Osteocyte (in vitro differentiated cells): ENCODE measurements at regions not wholly inside any gene's neighbourhood (a gene's known extent, or its start where the extent isn't known, plus 50 kb on each side); places are given as distances from the start of the nearest gene placed in this dataset.

Experiments
- DNase-seq: peaks from one replicate; pipeline ENCODE4 v3.0.0; 2021; ENCODE audit warnings: mixed read lengths; ENCODE audit not compliant: unreplicated experiment; ENCODE audit errors: extremely low spot score
- H3K27ac Mint-ChIP-seq: one replicate; pipeline ENCODE4 v1.8.0; 2021; ENCODE audit warnings: mild to moderate bottlenecking, mixed read lengths; ENCODE audit not compliant: unreplicated experiment
- H3K27me3 Mint-ChIP-seq: one replicate; pipeline ENCODE4 v1.8.0; 2021; ENCODE audit warnings: mixed read lengths; ENCODE audit not compliant: unreplicated experiment
- H3K36me3 Mint-ChIP-seq: one replicate; pipeline ENCODE4 v1.8.0; 2021; ENCODE audit warnings: mixed read lengths; ENCODE audit not compliant: unreplicated experiment
- H3K4me1 Mint-ChIP-seq: one replicate; pipeline ENCODE4 v1.8.0; 2021; ENCODE audit warnings: mixed read lengths; ENCODE audit not compliant: unreplicated experiment
- H3K4me3 Mint-ChIP-seq: one replicate; pipeline ENCODE4 v1.8.0; 2021; ENCODE audit warnings: mild to moderate bottlenecking, moderate library complexity, mixed read lengths; ENCODE audit not compliant: unreplicated experiment
- H3K9me3 Mint-ChIP-seq: one replicate; pipeline ENCODE4 v1.8.0; 2021; ENCODE audit warnings: mixed read lengths; ENCODE audit not compliant: unreplicated experiment
- TF ChIP-seq, protein P1 (sequence below): fragments of 200-600 bp; sonication (generic); IDR thresholded peaks from 2 replicates; pipeline ENCODE4 v1.5.0; 2021; ENCODE audit warnings: antibody characterized with exemption, mild to moderate bottlenecking, moderate library complexity

DNA sequence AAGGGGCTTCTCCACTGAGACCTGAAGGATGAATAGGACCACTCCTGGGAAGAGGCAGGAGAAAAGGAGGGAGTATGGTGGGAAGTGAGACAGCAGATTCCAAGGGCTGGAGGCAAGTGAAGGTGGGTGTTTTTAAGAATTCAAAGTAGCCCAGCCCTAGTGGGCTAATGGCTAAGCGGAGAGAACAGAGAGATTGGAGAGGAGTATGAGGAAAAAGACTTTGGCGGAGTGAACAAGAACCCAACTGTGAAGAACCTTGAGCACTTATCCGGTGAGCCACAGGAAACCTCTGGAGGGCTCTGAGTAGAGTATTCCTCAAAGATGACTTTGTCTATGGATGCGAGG, 142.6 kb downstream of the COPS8 start:
- TF ChIP-seq, protein P1, sequence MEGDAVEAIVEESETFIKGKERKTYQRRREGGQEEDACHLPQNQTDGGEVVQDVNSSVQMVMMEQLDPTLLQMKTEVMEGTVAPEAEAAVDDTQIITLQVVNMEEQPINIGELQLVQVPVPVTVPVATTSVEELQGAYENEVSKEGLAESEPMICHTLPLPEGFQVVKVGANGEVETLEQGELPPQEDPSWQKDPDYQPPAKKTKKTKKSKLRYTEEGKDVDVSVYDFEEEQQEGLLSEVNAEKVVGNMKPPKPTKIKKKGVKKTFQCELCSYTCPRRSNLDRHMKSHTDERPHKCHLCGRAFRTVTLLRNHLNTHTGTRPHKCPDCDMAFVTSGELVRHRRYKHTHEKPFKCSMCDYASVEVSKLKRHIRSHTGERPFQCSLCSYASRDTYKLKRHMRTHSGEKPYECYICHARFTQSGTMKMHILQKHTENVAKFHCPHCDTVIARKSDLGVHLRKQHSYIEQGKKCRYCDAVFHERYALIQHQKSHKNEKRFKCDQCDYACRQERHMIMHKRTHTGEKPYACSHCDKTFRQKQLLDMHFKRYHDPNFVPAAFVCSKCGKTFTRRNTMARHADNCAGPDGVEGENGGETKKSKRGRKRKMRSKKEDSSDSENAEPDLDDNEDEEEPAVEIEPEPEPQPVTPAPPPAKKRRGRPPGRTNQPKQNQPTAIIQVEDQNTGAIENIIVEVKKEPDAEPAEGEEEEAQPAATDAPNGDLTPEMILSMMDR = no peak
- peaks cover 4% of the 10 kb centered on the region for H3K9me3 Mint-ChIP-seq
- peaks cover 30% of the 10 kb centered on the region for H3K4me1 Mint-ChIP-seq
- H3K27ac Mint-ChIP-seq = peak overlapping the region; percentile 67
- H3K27me3 Mint-ChIP-seq = no peaks in the 10 kb centered on the region
- no peak for DNase-seq
- no peaks in the 10 kb centered on the region for H3K36me3 Mint-ChIP-seq
- no peak overlapping the region for H3K4me3 Mint-ChIP-seq

DNA sequence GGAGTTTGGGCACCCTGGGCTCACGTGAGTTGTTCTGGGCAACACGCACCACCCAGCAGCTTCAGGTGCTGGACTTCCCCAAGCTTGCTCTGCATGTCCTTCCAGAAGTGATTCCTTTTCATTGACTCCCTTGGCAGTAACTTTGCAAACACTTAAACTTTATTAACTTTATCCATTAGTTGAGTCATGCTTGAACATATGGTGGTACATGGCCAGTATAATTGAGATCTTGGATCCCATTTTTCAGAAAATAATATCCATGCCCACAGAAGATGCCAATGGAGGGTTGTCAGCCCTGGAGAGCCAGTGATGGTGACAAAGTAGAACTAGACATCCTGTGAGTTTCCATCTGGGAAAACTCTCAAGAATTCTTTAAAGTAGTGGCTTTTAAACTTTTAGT, 144.2 kb downstream of the COPS8 start:
- TF ChIP-seq, protein P1 = no peak
- no peaks in the 10 kb centered on the region for H3K36me3 Mint-ChIP-seq
- peaks cover 4% of the 10 kb centered on the region for H3K9me3 Mint-ChIP-seq
- H3K4me3 Mint-ChIP-seq = no peak overlapping the region
- no peaks in the 10 kb centered on the region for H3K27me3 Mint-ChIP-seq
- no peak for DNase-seq
- no peak overlapping the region for H3K27ac Mint-ChIP-seq
- peaks cover 17% of the 10 kb centered on the region for H3K4me1 Mint-ChIP-seq

DNA sequence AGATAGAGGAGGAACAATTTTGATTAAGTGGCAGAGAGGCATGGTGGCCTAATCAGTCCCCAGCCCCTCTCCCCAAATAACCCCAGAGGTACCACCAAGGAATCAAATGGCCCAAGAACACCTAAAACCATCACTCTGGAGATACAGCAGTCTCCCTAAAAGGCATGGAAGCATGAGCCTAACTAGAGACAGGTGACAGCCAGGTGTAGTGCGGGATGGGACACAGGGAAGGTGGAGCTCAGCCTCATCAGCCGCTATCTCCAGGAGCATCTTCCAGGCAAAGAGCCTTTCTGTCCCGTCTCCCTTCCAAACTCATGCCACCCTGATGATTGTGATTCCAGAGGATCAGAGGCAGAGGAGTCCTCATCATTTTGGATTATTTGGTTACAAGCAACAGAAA, 144.7 kb downstream of the COPS8 start:
- H3K4me3 Mint-ChIP-seq = no peak overlapping the region
- peaks cover 20% of the 10 kb centered on the region for H3K4me1 Mint-ChIP-seq
- no peaks in the 10 kb centered on the region for H3K27me3 Mint-ChIP-seq
- no peaks in the 10 kb centered on the region for H3K36me3 Mint-ChIP-seq
- TF ChIP-seq, protein P1 = no peak
- peaks cover 4% of the 10 kb centered on the region for H3K9me3 Mint-ChIP-seq
- H3K27ac Mint-ChIP-seq = no peak overlapping the region
- DNase-seq = peak; percentile 54

DNA sequence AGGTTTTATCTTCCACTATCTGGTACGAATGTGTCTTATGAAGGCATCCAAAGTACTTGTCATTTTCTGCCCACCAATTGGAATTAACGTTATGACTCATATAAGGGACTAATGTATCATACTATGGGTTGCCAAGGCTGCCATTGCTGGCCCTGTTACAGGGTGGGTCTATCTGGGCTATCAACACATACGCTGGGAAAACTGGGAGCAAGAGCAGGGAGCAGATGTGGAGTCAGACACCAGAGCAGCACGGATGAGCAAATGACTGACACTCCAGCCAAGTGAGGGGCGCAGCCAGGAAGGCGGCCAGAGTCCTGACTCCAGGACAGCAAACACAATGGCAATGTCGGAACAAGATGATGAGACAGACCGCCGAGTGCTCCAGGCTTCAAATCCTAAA, 145.9 kb downstream of the COPS8 start:
- TF ChIP-seq, protein P1 = no peak
- H3K27ac Mint-ChIP-seq = no peak overlapping the region
- no peaks in the 10 kb centered on the region for H3K27me3 Mint-ChIP-seq
- H3K4me1 Mint-ChIP-seq = peaks cover 31% of the 10 kb centered on the region
- DNase-seq = peak; percentile 66
- H3K4me3 Mint-ChIP-seq = no peak overlapping the region
- H3K9me3 Mint-ChIP-seq = peaks cover 4% of the 10 kb centered on the region
- H3K36me3 Mint-ChIP-seq = no peaks in the 10 kb centered on the region

DNA sequence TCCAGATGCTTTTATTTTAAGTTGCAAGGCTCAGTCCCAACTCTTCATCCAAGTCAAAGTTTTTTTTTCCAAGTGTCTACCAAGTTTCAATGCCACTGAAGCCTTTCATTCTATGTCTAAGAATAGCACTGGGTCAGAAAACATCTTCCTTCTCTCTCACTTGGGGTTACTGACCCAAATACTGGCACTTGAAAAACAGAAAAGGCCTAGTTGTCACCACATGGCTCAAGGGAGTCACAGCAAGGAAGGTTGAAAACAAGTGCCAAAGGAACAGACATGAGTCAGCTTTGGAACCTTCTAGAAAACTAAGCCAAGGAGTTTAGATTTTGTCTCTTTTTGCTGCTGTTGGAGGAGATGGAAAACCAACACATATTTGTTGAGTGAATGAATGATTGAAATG, 146.5 kb downstream of the COPS8 start:
- DNase-seq = peak; percentile 10
- Mint-ChIP-seq H3K9me3 (peaks cover 4% of the 10 kb centered on the region), H3K36me3 (no peaks in the 10 kb centered on the region), H3K27ac (no peak overlapping the region), H3K4me1 (peaks cover 29% of the 10 kb centered on the region), H3K4me3 (no peak overlapping the region), H3K27me3 (no peaks in the 10 kb centered on the region)
- TF ChIP-seq, protein P1 = no peak
